HPDE6-E6E7 (cell line): ENCODE measurements at regions not wholly inside any gene's neighbourhood (a gene's known extent, or its start where the extent isn't known, plus 50 kb on each side); places are given as distances from the start of the nearest gene placed in this dataset.
"Not testable (repeated sequence)": the region's sequence is repeated elsewhere in the genome, so short reads cannot be mapped to it uniquely, and the experiment has no call there.

ENCODE experiments used
- DNase-seq: peaks from one replicate; pipeline ENCODE4 v3.0.0; 2011; ENCODE audit warnings: missing footprints; ENCODE audit errors: extremely low spot score

DNA sequence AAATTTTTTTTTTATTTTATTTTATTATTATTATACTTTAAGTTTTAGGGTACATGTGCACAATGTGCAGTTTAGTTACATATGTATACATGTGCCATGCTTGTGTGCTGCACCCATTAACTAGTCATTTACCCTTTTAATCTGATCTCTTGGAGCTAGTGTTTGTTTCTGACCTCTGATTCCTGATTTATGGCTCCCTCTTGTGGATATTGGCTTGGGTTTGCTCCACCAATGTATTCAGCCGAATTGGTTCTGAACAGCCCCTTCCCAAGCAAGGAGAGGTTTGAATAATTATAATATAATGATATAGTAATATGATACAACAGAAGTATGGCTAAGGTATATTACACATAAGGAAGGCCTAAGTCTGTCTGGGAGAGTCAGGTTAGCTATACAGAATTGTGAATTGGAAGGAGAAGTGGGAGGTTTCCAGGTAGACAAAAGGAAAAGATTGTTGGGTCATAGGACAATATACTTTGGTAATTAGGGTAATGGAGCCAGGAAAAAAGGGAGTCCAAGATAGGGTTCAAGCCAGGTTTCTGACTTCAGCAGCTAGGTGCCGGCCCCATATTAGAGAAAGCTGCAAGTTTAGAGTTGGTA lies 53.1 kb upstream of the HMCN1 start:
- DNase-seq = peak; percentile 25

GRCh38 chr1:185680453-185680852 lies 53.7 kb upstream of the HMCN1 start:
- DNase-seq = no peak

DNA sequence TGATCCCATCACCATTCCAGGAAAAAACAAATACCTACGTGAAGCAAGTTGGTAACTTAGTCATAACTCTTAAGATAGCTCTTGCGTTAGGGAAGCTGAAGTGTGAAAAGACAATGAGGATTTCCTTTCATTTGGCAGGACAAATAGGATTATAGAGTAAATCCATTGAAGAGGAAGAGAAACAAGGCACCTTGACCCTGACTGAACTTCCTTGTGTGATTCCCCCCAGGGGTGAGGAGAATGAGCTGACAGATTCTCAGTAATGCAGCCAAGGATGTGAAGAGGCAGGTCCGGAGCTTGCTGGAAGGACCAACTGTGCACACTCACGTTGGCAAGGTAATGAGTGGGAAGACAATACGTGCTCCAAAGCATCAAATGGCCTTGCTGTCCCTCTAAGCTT lies 55.0 kb upstream of the HMCN1 start:
- no peak for DNase-seq

- no peak for DNase-seq
These were observed 57.2 kb upstream of the HMCN1 start for GRCh38 chr1:185676969-185677368.

DNA sequence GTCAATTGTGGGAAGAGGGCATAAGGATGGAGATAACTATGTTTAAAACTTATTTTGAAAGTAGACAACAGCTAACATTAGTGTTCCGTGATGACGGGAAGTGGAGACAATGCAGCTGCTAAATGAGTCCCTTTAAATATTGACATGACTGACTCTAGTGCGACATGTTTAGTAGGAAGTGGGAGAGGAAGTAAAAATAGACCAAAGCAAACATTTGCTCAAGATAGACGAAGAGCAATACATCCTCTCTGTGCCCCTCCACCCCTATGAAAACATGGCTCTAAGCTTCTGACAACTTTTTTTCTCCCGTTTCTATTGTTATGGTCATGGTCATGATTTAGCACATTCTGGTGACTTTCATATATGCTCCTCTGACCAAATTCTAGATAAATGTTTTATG lies 60.0 kb upstream of the HMCN1 start:
- DNase-seq = no peak

DNA sequence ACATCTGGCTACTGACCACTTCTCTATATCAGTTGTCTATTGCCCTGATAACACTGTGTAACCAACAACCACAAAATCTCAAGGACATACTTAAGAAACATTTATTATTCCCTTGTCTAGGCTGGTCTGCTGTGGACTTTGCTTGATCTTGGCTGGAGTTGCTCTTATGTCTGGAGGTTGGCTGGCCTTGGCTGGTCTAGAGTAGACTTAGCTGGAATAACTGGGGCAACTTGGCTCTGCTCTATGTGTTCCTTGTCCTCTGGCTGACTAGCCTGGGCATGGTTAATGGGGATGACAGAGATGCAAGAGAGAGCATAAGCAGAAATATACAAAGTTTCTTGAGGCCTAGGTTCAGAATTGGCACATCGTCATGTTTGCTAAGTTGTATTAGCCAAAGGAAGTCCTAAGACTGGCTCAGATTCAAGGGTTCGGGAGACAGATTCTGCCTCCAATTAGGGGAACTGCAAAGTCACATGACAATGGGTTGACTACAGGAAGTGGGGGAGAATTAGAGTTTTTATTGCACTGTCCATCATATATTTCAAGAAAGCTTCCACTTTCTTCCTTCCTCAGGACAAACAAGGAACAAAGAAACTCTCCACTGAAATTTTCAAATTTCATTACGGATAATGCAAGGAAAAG lies 61.4 kb upstream of the HMCN1 start:
- no peak for DNase-seq

GRCh38 chr1:185670187-185670627 lies 64.0 kb upstream of the HMCN1 start:
- peak; percentile 25 for DNase-seq

DNA sequence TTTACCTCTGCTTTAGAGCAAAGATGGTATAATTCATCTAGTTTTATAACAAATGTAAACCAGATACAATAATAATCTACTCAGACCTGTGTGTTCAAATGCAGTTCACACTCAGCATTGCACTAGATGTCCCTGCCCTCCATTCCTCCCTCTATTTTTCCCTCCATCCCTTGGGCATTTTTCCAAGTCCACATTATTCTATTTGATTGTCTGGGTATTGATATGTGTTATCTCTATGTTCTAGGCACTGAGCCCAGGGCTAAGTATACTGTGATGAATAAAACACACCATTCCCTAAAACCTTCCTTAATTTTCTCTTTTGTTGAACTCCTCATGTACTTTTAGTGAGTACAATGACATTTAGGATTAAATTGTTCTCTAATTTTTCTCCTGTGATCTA lies 66.2 kb upstream of the HMCN1 start:
- DNase-seq = no peak

GRCh38 chr1:185666582-185666981 lies 67.6 kb upstream of the HMCN1 start:
- DNase-seq = no peak

GRCh38 chr1:185663771-185664296 lies 70.4 kb upstream of the HMCN1 start:
- DNase-seq = no peak

- DNase-seq = no peak
These were observed 70.9 kb upstream of the HMCN1 start for GRCh38 chr1:185663332-185663731.

GRCh38 chr1:185661971-185662370 lies 72.2 kb upstream of the HMCN1 start:
- no peak for DNase-seq

DNA sequence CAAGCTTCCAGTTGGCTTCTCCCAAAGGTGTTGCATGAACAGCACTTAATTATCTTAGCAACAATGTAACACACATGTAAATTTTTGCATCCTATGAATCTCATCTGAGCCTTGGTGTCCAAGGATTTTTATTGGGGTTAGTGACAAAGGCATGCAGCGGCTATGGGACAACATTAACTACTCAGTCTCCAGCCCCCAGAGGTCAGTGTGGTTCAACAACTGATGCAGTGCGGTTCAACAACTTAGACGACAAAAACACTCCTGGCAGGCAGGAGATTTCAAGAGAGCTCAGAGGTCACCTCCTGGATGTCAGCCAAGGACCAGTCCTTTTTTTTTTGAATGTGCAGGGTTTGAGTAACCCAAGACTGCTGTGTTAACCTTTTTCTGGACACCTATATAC lies 77.5 kb upstream of the HMCN1 start:
- DNase-seq = no peak

DNA sequence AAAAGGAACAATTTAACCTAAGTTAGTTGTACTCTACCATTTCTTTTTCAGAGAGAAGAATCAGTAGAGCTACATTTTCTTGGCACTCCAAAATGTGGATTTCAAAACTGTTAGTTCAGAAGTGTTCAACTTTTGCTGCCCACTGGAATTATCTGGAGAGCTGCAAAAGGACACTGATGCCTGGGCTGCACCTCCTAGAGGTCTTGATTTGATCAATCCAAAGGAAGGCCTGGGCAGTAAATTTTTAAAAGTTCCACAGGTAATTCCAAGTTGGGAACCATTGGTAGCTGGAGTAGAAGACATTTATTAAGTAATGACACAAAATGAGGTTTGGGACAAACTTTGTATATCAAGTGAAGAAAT lies 79.3 kb upstream of the HMCN1 start:
- no peak for DNase-seq

GRCh38 chr1:185654199-185654951 lies 79.8 kb upstream of the HMCN1 start:
- DNase-seq = no peak

GRCh38 chr1:185653615-185654014 lies 80.6 kb upstream of the HMCN1 start:
- no peak for DNase-seq

- no peak for DNase-seq
These were observed 81.8 kb upstream of the HMCN1 start for GRCh38 chr1:185652348-185652747.

DNA sequence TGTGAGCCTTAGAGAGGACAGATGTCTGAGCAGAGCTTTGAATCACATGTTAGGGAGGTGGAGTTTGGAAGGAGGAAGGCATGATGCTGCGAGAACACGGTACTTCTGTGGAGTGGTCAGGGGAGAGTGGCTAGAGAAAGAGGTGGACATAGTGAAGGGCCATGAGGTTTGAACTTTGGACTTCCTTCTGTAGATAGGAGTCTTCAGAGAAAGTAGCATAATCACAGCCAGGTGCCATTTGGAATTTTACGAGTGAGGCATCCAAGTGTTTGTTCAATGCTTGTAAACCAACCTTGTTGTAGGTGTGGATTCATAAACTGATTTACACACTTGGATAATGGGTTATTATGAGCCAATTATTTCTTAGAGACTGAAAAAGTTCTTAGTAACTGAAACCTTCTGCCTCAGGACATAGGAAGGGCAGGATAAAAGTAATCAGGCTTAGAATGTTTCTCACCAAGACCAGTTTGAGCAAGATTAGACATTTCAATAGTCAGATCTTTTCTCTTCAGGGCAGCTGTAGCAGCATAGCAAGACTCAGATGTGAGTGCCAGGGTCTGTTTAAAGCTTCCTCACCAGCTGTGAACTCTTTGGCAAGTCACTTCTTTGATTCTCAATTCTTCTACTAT lies 83.5 kb upstream of the HMCN1 start:
- DNase-seq = no peak

DNA sequence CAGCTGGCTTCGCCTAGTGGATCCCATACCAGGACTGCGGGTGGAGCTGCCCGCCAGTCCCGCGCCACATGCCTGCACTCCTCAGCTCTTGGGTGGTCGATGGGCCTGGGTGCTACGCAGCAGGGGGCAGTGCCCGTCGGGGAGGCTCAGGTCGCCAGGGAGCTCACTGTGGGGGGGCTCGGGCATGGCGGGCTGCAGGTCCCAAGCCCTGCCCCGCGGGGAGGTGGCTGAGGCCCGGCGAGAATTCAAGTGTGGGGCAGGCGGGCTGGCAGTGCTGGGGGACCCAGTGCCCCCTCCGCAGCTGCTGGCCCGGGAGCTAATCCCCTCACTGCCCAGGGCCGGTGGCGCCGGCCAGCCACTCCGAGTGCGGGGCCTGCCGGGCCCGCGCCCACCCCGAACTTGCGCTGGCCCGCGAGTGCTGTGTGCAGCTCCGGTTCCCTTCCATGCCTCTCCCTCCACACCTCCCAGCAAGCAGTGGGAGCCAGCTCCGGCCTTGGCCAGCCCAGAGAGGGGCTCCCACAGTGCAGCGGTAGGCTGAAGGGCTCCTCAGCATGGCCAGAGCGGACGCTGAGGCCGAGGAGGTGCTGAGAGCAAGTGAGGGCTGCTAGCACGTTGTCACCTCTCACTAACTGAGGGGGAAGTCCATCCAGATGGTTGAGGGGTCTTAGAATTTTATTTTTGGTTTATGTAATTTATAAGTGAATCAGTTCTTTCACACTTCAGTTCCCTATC lies 85.2 kb upstream of the HMCN1 start:
- DNase-seq = no peak

DNA sequence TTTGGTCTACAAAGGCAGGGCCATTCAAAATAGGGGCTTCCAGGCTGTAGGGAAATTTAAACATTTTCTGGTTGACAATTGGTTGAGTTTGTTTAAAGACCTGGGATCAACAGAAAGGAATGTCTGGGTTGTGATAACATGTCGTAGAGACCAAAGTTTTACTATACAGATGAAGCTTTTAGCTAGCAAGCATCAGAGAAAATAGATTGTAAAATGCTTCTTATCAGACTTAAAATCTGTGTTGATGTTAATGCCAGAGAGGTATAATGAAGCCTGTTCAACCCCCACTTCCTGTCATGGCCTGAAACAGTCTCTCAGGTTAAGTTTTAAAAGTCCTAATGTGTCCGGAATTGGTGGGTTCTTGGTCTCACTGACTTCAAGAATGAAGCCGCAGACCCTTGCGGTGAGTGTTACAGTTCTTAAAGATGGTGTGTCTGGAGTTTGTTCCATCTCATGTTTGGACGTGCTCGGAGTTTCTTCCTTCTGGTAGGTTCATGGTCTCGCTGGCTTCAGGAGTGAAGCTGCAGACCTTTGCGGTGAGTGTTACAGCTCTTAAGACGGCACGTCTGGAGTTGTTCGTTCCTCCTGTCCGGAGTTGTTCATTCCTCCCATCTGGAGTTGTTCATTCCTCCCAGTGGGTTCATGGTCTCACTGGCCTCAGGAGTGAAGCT lies 86.5 kb upstream of the HMCN1 start:
- not testable (repeated sequence) for DNase-seq

DNA sequence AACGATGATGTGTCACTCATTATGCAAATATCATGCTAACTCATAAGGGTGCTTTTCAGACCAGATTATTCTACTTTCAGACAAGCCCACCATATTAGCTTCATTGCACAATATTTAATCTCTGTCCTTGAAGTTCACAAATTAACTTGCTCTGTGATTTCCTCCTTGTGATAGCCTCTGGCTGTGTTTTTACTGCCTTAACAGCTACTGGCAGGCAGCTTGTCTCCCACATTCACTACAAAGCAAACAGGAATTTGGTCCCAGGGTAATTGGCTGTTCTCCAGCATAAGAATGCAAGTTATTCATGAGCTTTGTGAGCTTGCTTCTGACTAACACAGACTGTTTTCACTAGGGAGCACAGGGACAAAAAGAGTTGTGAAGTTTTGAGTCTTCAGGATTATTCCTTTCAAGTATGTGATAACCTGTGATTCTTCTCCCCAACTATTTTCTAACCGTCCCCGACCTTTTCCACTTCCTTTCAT lies 87.9 kb upstream of the HMCN1 start:
- DNase-seq = peak; percentile 70
